Medulla oblongata (tissue), 1 donor: ENCODE measurements at regions not wholly inside any gene's neighbourhood (a gene's known extent, or its start where the extent isn't known, plus 50 kb on each side); places are given as distances from the start of the nearest gene placed in this dataset.

Experiments used
- DNase-seq: peaks from one replicate; pipeline ENCODE4 v3.0.0-alpha.2; 2015; ENCODE audit errors: extremely low spot score

GRCh38 chr10:6305401-6306321, 102.9 kb downstream of the PFKFB3 start:
- no peak for DNase-seq

GRCh38 chr10:6306917-6307316, 104.2 kb downstream of the PFKFB3 start:
- DNase-seq = no peak

GRCh38 chr10:6309816-6310215, 107.1 kb downstream of the PFKFB3 start:
- DNase-seq = no peak

GRCh38 chr10:6310977-6311376, 108.2 kb downstream of the PFKFB3 start:
- DNase-seq = no peak

GRCh38 chr10:6311700-6312330, 109.1 kb downstream of the PFKFB3 start:
- no peak for DNase-seq

GRCh38 chr10:6312636-6313035, 109.9 kb downstream of the PFKFB3 start:
- no peak for DNase-seq

GRCh38 chr10:6313111-6313895, 110.6 kb downstream of the PFKFB3 start:
- no peak for DNase-seq

GRCh38 chr10:6314620-6315205, 112.0 kb downstream of the PFKFB3 start:
- no peak for DNase-seq

GRCh38 chr10:6319119-6319518, 116.4 kb downstream of the PFKFB3 start:
- DNase-seq = no peak

GRCh38 chr10:6320320-6321010, 117.7 kb downstream of the PFKFB3 start:
- DNase-seq = no peak

GRCh38 chr10:6321880-6322279, 119.1 kb downstream of the PFKFB3 start:
- DNase-seq = no peak

GRCh38 chr10:6322805-6323204, 120.1 kb downstream of the PFKFB3 start:
- DNase-seq = no peak

- DNase-seq = peak; percentile 89
Measured at GRCh38 chr10:6327961-6328698, 125.4 kb downstream of the PFKFB3 start.

GRCh38 chr10:6328699-6329423, 126.1 kb downstream of the PFKFB3 start:
- peak; percentile 87 for DNase-seq

GRCh38 chr10:6333086-6333485, 130.4 kb downstream of the PFKFB3 start:
- DNase-seq = no peak

GRCh38 chr10:6333973-6334372, 131.2 kb downstream of the PFKFB3 start:
- no peak for DNase-seq

- DNase-seq = peak; percentile 63
Measured at GRCh38 chr10:6336016-6336415, 133.3 kb downstream of the PFKFB3 start.

GRCh38 chr10:6337382-6337781, 134.7 kb downstream of the PFKFB3 start:
- no peak for DNase-seq

GRCh38 chr10:6338361-6338760, 135.6 kb downstream of the PFKFB3 start:
- no peak for DNase-seq

GRCh38 chr10:6339891-6340290, 137.2 kb downstream of the PFKFB3 start:
- DNase-seq = no peak
